ENCODE measurements at regions not wholly inside any gene's neighbourhood (a gene's known extent, or its start where the extent isn't known, plus 50 kb on each side); places are given as distances from the start of the nearest gene placed in this dataset.

GRCh38 chr15:58271410-58271809 lies 133.2 kb downstream of the AQP9 start:
- no peak for DNase-seq (ENCODE audit: low read depth)

GRCh38 chr15:58273104-58273503 lies 134.9 kb downstream of the AQP9 start:
- no peak for DNase-seq (ENCODE audit: low read depth)

- DNase-seq (ENCODE audit: low read depth), result no peak
These were observed 136.7 kb downstream of the AQP9 start for GRCh38 chr15:58274885-58275284.

GRCh38 chr15:58275785-58276184 lies 137.6 kb downstream of the AQP9 start:
- no peak for DNase-seq (ENCODE audit: low read depth)

GRCh38 chr15:58276924-58277323 lies 138.7 kb downstream of the AQP9 start:
- no peak for DNase-seq (ENCODE audit: low read depth)

GRCh38 chr15:58277333-58277732 lies 139.2 kb downstream of the AQP9 start:
- DNase-seq (ENCODE audit: low read depth), result no peak

GRCh38 chr15:58279106-58279505 lies 140.9 kb downstream of the AQP9 start:
- no peak for DNase-seq (ENCODE audit: low read depth)

- DNase-seq (ENCODE audit: low read depth), result no peak
These were observed 141.5 kb downstream of the AQP9 start for GRCh38 chr15:58279654-58280053.

- no peak for DNase-seq (ENCODE audit: low read depth)
These were observed 144.0 kb downstream of the AQP9 start for GRCh38 chr15:58282060-58282708.

- no peak for DNase-seq (ENCODE audit: low read depth)
These were observed 145.1 kb downstream of the AQP9 start for GRCh38 chr15:58283302-58283701.

- no peak for DNase-seq (ENCODE audit: low read depth)
These were observed 146.1 kb downstream of the AQP9 start for GRCh38 chr15:58284293-58284692.

GRCh38 chr15:58285212-58285920 lies 146.4 kb upstream of the LIPC start:
- no peak for DNase-seq (ENCODE audit: low read depth)

GRCh38 chr15:58285921-58286278 lies 145.9 kb upstream of the LIPC start:
- DNase-seq (ENCODE audit: low read depth), result no peak

- no peak for DNase-seq (ENCODE audit: low read depth)
These were observed 145.3 kb upstream of the LIPC start for GRCh38 chr15:58286523-58286922.

- no peak for DNase-seq (ENCODE audit: low read depth)
These were observed 143.9 kb upstream of the LIPC start for GRCh38 chr15:58287891-58288290.

GRCh38 chr15:58288592-58288991 lies 143.2 kb upstream of the LIPC start:
- no peak for DNase-seq (ENCODE audit: low read depth)

- no peak for DNase-seq (ENCODE audit: low read depth)
These were observed 139.9 kb upstream of the LIPC start for GRCh38 chr15:58291848-58292247.

GRCh38 chr15:58292751-58293175 lies 139.0 kb upstream of the LIPC start:
- no peak for DNase-seq (ENCODE audit: low read depth)

GRCh38 chr15:58293622-58294550 lies 137.9 kb upstream of the LIPC start:
- DNase-seq (ENCODE audit: low read depth), result no peak

- DNase-seq (ENCODE audit: low read depth), result no peak
These were observed 137.0 kb upstream of the LIPC start for GRCh38 chr15:58294681-58295254.

GRCh38 chr15:58295637-58296215 lies 136.1 kb upstream of the LIPC start:
- no peak for DNase-seq (ENCODE audit: low read depth)

GRCh38 chr15:58296276-58296675 lies 135.5 kb upstream of the LIPC start:
- no peak for DNase-seq (ENCODE audit: low read depth)
